HepG2 (cell line): ENCODE measurements at regions not wholly inside any gene's neighbourhood (a gene's known extent, or its start where the extent isn't known, plus 50 kb on each side); places are given as distances from the start of the nearest gene placed in this dataset.

ENCODE experiments used
- ATAC-seq: fragments of 200-7000 bp; cut with Tn5 transposase; 3 replicates; pipeline ENCODE4 v1.9.1; 2020; ENCODE audit warnings: mild to moderate bottlenecking, moderate library complexity
- BruUV-seq: library from RNA; stranded (reverse); fragments of 400-500 nt; replicated peaks from 2 replicates; lab custom pipeline; 2021; lab: Mats Ljungman, UMichigan
- CTCF ChIA-PET: fragments of 300-600 bp; formaldehyde crosslinking; extraction: SDS; loops from one replicate; lab custom pipeline; 2021; ENCODE audit warnings: low total read pairs, inconsistent platforms, low intra/inter-chr PET ratio; lab: Yijun Ruan, JAX
- POLR2A ChIA-PET: fragments of 350-600 bp; sonication (Branson Sonifier 250); formaldehyde crosslinking; loops from one replicate; lab custom pipeline; 2020; ENCODE audit warnings: antibody characterized with exemption, inconsistent platforms; lab: Yijun Ruan, JAX
- DNase-seq: peaks from one replicate; pipeline ENCODE4 v3.0.0-alpha.2; 2015; ENCODE audit warnings: low spot score
- FAIRE-seq: peaks from 3 replicates; lab custom pipeline; 2011; peaks lifted over from hg19 to GRCh38; lab: Jason Lieb, UNC
- H2AFZ ChIP-seq: one replicate; pipeline ENCODE4 v1.6.1; 2011; ENCODE audit warnings: low read length, inconsistent platforms
- H3K27ac ChIP-seq: fragments of 300-600 bp; 3 replicates; pipeline ENCODE4 v1.8.0; 2011; ENCODE audit warnings: mixed run types, mild to moderate bottlenecking, mixed read lengths, low read length, inconsistent platforms; ENCODE audit not compliant: insufficient read depth; ENCODE audit errors: extremely low read length
- H3K27me3 ChIP-seq, 2 experiments: fragments of 200-600 bp in 1 of 2; 2 replicates in 1 of 2; 3 replicates in 1 of 2; pipeline versions ENCODE4 v1.6.0 to v1.8.0; 2011; ENCODE audit warnings: low read length in 2 of 2, mild to moderate bottlenecking in 2 of 2, moderate library complexity in 2 of 2, inconsistent platforms in 1 of 2; ENCODE audit not compliant: insufficient read depth in 2 of 2, control insufficient read depth in 1 of 2
- H3K36me3 ChIP-seq, 2 experiments: fragments of 200-600 bp in 1 of 2; replicated peaks in 1 of 2; 2 replicates in 1 of 2; 3 replicates in 1 of 2; pipeline versions ENCODE4 v1.5.1 to v1.8.0; 2011; ENCODE audit warnings: low read length in 2 of 2, inconsistent platforms in 1 of 2; ENCODE audit not compliant: insufficient read depth in 2 of 2, control insufficient read depth in 1 of 2
- H3K4me1 ChIP-seq: 2 replicates; pipeline ENCODE4 v1.5.1; 2012; ENCODE audit warnings: low read length, inconsistent platforms; ENCODE audit not compliant: insufficient read depth
- H3K4me2 ChIP-seq: 2 replicates; pipeline ENCODE4 v1.6.0; 2011; ENCODE audit warnings: low read depth, low read length, inconsistent platforms
- H3K4me3 ChIP-seq, 3 experiments: fragments of 200-600 bp in 1 of 3; sonication (generic), shearing (Covaris generic) in 1 of 3; replicated peaks in 1 of 3; 2 replicates each; pipeline ENCODE4 v1.5.1; 2011 to 2016; ENCODE audit warnings: low read length in 3 of 3, inconsistent platforms in 2 of 3, low read depth in 2 of 3, mild to moderate bottlenecking in 2 of 3, control low read depth in 1 of 3, mixed read lengths in 1 of 3; ENCODE audit not compliant: insufficient read depth in 1 of 3
- H3K79me2 ChIP-seq: one replicate; pipeline ENCODE4 v1.6.1; 2011; ENCODE audit warnings: low read length, inconsistent platforms; ENCODE audit not compliant: insufficient read depth
- H3K9ac ChIP-seq: 2 replicates; pipeline ENCODE4 v1.6.0; 2011; ENCODE audit warnings: mild to moderate bottlenecking, low read depth, low read length, inconsistent platforms; ENCODE audit not compliant: insufficient read depth
- H3K9me3 ChIP-seq: 2 replicates; pipeline ENCODE4 v1.5.1; 2012; ENCODE audit warnings: mild to moderate bottlenecking, low read length
- H4K20me1 ChIP-seq: 2 replicates; pipeline ENCODE4 v1.6.0; 2011; ENCODE audit warnings: inconsistent platforms, mild to moderate bottlenecking, low read length, moderate library complexity; ENCODE audit not compliant: insufficient read depth
- AHR ChIP-seq: IDR thresholded peaks from 2 replicates; pipeline ENCODE4 v1.6.1; 2018; ENCODE audit warnings: missing genetic modification reagents, missing compliant biosample characterization
- HMG20A ChIP-seq: IDR thresholded peaks from 2 replicates; pipeline ENCODE4 v1.6.1; 2016; ENCODE audit warnings: borderline replicate concordance
- POGZ ChIP-seq: sonication (generic); formaldehyde crosslinking; IDR thresholded peaks from 2 replicates; pipeline ENCODE4 v1.4.0; 2020; ENCODE audit warnings: mild to moderate bottlenecking, missing genetic modification reagents
- SAP130 ChIP-seq: IDR thresholded peaks from 2 replicates; pipeline ENCODE4 v1.6.1; 2016; ENCODE audit warnings: low read depth
- ZNF563 ChIP-seq: sonication (generic); formaldehyde crosslinking; IDR thresholded peaks from 2 replicates; pipeline ENCODE4 v1.8.0; 2022; ENCODE audit warnings: mild to moderate bottlenecking, moderate library complexity, missing genetic modification reagents
- ZNF709 ChIP-seq: sonication (generic); formaldehyde crosslinking; IDR thresholded peaks from 2 replicates; pipeline ENCODE4 v1.5.0; 2020; ENCODE audit warnings: mild to moderate bottlenecking, missing genetic modification reagents
- WGBS: methylation state at CpG from one replicate; pipeline ENCODE4 v1.1.6; 2017; ENCODE audit warnings: low lambda C conversion rate; 5-methylcytosine and 5-hydroxymethylcytosine counted together
- in situ Hi-C: cut with HindIII; loops from 2 replicates; pipeline ENCODE4 v1.10.0; 2017; ENCODE audit warnings: low pct_unique_long_range_greater_than_20kb; ENCODE audit not compliant: extremely low pct_ligation_motif_present
- intact Hi-C: fragments of 100-400 bp; cut with micrococcal nuclease; formaldehyde crosslinking; loops from one replicate; pipeline ENCODE4 v1.10.0; 2022; ENCODE audit not compliant: unreplicated experiment
- TF ChIP-seq, protein P1 (sequence below): sonication (generic); formaldehyde crosslinking; IDR thresholded peaks from 2 replicates; pipeline ENCODE4 v1.5.0; 2020; ENCODE audit warnings: missing genetic modification reagents
- TF ChIP-seq, protein P2 (sequence below): sonication (generic); formaldehyde crosslinking; IDR thresholded peaks from 2 replicates; pipeline ENCODE4 v1.5.1; 2020; ENCODE audit warnings: mild to moderate bottlenecking, moderate library complexity, missing genetic modification reagents

DNA sequence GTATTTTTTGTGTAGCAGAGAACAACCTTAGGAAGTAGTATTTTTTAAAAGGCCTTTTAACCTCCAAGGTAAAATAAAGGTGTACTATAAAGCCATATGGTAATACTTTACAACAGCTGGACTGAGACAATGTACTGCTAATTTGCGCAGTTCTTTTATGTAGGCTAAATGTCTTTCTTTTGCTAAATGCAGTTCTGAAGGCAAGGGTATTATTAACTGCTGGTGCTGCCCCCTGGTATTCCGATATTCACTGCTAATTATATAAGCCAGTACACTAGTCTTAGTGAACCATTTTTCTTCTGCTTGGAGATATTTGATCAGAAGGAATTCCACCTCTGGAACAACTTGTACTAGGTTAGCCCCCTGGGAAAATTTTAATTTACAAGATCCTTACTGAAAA, 272.0 kb upstream of the FERD3L start:
- Histone ChIP-seq H3K4me1 (no peaks in the 10 kb centered on the region), H4K20me1 (no peaks in the 10 kb centered on the region), H3K4me3 (no peak overlapping the region), H3K79me2 (no peaks in the 10 kb centered on the region), H3K36me3 (no peaks in the 10 kb centered on the region)
- ATAC-seq (no peak), DNase-seq (no peak)
- POLR2A ChIA-PET = no interaction called here
- TF ChIP-seq SAP130 (CRISPR knock-in tag) (no peak), POGZ (CRISPR knock-in tag) (no peak), AHR (no peak), ZNF563 (CRISPR knock-in tag) (no peak), ZNF709 (CRISPR knock-in tag) (no peak), HMG20A (CRISPR knock-in tag) (no peak)
- TF ChIP-seq, protein P1, sequence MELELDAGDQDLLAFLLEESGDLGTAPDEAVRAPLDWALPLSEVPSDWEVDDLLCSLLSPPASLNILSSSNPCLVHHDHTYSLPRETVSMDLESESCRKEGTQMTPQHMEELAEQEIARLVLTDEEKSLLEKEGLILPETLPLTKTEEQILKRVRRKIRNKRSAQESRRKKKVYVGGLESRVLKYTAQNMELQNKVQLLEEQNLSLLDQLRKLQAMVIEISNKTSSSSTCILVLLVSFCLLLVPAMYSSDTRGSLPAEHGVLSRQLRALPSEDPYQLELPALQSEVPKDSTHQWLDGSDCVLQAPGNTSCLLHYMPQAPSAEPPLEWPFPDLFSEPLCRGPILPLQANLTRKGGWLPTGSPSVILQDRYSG (CRISPR knock-in tag) = no peak
- TF ChIP-seq, protein P2, sequence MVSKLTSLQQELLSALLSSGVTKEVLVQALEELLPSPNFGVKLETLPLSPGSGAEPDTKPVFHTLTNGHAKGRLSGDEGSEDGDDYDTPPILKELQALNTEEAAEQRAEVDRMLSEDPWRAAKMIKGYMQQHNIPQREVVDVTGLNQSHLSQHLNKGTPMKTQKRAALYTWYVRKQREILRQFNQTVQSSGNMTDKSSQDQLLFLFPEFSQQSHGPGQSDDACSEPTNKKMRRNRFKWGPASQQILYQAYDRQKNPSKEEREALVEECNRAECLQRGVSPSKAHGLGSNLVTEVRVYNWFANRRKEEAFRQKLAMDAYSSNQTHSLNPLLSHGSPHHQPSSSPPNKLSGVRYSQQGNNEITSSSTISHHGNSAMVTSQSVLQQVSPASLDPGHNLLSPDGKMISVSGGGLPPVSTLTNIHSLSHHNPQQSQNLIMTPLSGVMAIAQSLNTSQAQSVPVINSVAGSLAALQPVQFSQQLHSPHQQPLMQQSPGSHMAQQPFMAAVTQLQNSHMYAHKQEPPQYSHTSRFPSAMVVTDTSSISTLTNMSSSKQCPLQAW (CRISPR knock-in tag) = no peak
- TF ChIP-seq, all 625 proteins: peak for 0
- no peak for FAIRE-seq
- no TSS peak for BruUV-seq
- Histone ChIP-seq H3K4me2 (no peak overlapping the region), H3K27me3 (no peaks in the 10 kb centered on the region), H3K27ac (no peak overlapping the region), H3K9me3 (peaks cover 20% of the 10 kb centered on the region; the same call in 1 of the 2 replicates), H3K9ac (no peak overlapping the region), H2AFZ (no peak overlapping the region)
- in situ Hi-C loops (no loop called here), intact Hi-C loops (no loop called here)
- CTCF ChIA-PET = no interaction called here
- WGBS = 59% methylated on average over 2 of the region's 2 CpGs
